Ishikawa (cell line): ENCODE measurements at regions not wholly inside any gene's neighbourhood (a gene's known extent, or its start where the extent isn't known, plus 50 kb on each side); places are given as distances from the start of the nearest gene placed in this dataset.

Experiments used
- CEBPB ChIP-seq: IDR thresholded peaks from 2 replicates; pipeline ENCODE4 v1.6.1; 2012
- CREB1 ChIP-seq: IDR thresholded peaks from 2 replicates; pipeline ENCODE4 v1.6.1; 2012; ENCODE audit warnings: low read depth
- EP300 ChIP-seq: IDR thresholded peaks from 2 replicates; pipeline ENCODE4 v1.6.1; 2012; ENCODE audit warnings: borderline replicate concordance
- FOXM1 ChIP-seq: IDR thresholded peaks from 2 replicates; pipeline ENCODE4 v1.6.1; 2012; ENCODE audit warnings: low read depth, borderline replicate concordance
- NFIC ChIP-seq: IDR thresholded peaks from 2 replicates; pipeline ENCODE4 v1.6.1; 2012
- RAD21 ChIP-seq: IDR thresholded peaks from 2 replicates; pipeline ENCODE4 v1.6.1; 2012; ENCODE audit warnings: low read depth
- TAF1 ChIP-seq: IDR thresholded peaks from 2 replicates; pipeline ENCODE4 v1.6.1; 2012; ENCODE audit warnings: low read depth, mild to moderate bottlenecking
- TCF12 ChIP-seq: IDR thresholded peaks from 2 replicates; pipeline ENCODE4 v1.6.1; 2012; ENCODE audit warnings: low read depth
- YY1 ChIP-seq: IDR thresholded peaks from 2 replicates; pipeline ENCODE4 v1.6.1; 2012; ENCODE audit warnings: low read depth
- ZBTB7A ChIP-seq: IDR thresholded peaks from 2 replicates; pipeline ENCODE4 v1.6.1; 2012; ENCODE audit warnings: low read depth
- TF ChIP-seq, protein P1 (sequence below): IDR thresholded peaks from 2 replicates; pipeline ENCODE4 v1.6.1; 2012; ENCODE audit warnings: low read depth, mild to moderate bottlenecking
- TF ChIP-seq, protein P2 (sequence below): IDR thresholded peaks from 2 replicates; pipeline ENCODE4 v1.6.1; 2012

DNA sequence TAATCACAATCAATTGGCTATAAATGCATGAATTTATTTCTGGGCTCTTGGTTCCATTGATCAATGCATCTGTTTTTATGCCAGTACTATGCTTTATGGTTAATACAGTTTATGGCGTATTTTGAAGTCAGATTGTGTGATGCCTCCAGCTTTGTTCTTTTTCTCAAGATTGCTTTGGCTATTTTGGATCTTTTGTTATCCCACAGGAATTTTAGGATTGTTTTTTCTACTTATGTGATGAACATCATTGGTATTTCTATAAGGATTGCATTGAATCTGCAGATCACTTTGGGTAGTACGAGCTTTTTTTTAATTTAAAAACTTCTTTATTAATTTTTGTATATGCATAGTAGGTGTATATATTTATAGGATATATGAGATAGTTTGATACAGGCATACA lies 338.7 kb upstream of the IGFBP7 start:
- TF ChIP-seq RAD21 (no peak), NFIC (no peak), YY1 (no peak), TAF1 (no peak), FOXM1 (no peak), EP300 (no peak), CEBPB (no peak), TCF12 (no peak), ZBTB7A (no peak), CREB1 (no peak)
- TF ChIP-seq, protein P1, sequence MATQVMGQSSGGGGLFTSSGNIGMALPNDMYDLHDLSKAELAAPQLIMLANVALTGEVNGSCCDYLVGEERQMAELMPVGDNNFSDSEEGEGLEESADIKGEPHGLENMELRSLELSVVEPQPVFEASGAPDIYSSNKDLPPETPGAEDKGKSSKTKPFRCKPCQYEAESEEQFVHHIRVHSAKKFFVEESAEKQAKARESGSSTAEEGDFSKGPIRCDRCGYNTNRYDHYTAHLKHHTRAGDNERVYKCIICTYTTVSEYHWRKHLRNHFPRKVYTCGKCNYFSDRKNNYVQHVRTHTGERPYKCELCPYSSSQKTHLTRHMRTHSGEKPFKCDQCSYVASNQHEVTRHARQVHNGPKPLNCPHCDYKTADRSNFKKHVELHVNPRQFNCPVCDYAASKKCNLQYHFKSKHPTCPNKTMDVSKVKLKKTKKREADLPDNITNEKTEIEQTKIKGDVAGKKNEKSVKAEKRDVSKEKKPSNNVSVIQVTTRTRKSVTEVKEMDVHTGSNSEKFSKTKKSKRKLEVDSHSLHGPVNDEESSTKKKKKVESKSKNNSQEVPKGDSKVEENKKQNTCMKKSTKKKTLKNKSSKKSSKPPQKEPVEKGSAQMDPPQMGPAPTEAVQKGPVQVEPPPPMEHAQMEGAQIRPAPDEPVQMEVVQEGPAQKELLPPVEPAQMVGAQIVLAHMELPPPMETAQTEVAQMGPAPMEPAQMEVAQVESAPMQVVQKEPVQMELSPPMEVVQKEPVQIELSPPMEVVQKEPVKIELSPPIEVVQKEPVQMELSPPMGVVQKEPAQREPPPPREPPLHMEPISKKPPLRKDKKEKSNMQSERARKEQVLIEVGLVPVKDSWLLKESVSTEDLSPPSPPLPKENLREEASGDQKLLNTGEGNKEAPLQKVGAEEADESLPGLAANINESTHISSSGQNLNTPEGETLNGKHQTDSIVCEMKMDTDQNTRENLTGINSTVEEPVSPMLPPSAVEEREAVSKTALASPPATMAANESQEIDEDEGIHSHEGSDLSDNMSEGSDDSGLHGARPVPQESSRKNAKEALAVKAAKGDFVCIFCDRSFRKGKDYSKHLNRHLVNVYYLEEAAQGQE: no peak
- TF ChIP-seq, protein P2, sequence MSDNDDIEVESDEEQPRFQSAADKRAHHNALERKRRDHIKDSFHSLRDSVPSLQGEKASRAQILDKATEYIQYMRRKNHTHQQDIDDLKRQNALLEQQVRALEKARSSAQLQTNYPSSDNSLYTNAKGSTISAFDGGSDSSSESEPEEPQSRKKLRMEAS: no peak
